Left lung (tissue), 4 donors: ENCODE measurements at regions not wholly inside any gene's neighbourhood (a gene's known extent, or its start where the extent isn't known, plus 50 kb on each side); places are given as distances from the start of the nearest gene placed in this dataset.

ENCODE experiments used
- ATAC-seq: fragments of 200-7000 bp; cut with Tn5 transposase; one replicate; pipeline ENCODE4 v1.9.1; 2020; ENCODE audit warnings: moderate library complexity
- DNase-seq, 4 donors: peaks; one replicate each; pipeline ENCODE4 v3.0.0-alpha.2; 2013 to 2020
- H3K27ac ChIP-seq, 2 donors: fragments of 200-600 bp; sonication (generic) in 1 of 2; one replicate each; pipeline versions ENCODE4 v1.5.0 to v1.8.0; 2020 to 2021
- H3K27me3 ChIP-seq, 2 donors: fragments of 200-600 bp; sonication (generic) in 1 of 2; one replicate each; pipeline versions ENCODE4 v1.5.0 to v1.8.0; 2020 to 2021
- H3K36me3 ChIP-seq, 2 donors: fragments of 200-600 bp; sonication (generic) in 1 of 2; one replicate each; pipeline versions ENCODE4 v1.5.0 to v1.8.0; 2020 to 2021
- H3K4me1 ChIP-seq, 2 donors: fragments of 200-600 bp; one replicate each; pipeline ENCODE4 v1.8.0; 2021
- H3K4me3 ChIP-seq, 2 donors: fragments of 200-600 bp; sonication (generic) in 1 of 2; one replicate each; pipeline versions ENCODE4 v1.5.0 to v1.8.0; 2020 to 2021; ENCODE audit warnings: mild to moderate bottlenecking in 1 of 2
- H3K9me3 ChIP-seq, 2 donors: fragments of 200-600 bp; sonication (generic) in 1 of 2; one replicate each; pipeline versions ENCODE4 v1.5.0 to v1.8.0; 2020 to 2021
- intact Hi-C, 2 donors: fragments of 100-400 bp; cut with DNase I; formaldehyde crosslinking; loops; one replicate each; pipeline versions ENCODE4 v1.11.2 to v1.14.2; 2022
- TF ChIP-seq, protein P1 (sequence below), 2 donors: fragments of 200-600 bp; sonication (generic) in 1 of 2; IDR thresholded peaks; one replicate each; pipeline versions ENCODE4 v1.5.0 to v1.8.0; 2021; ENCODE audit warnings: antibody characterized with exemption in 2 of 2
- donor health status: DM: no; HTN: yes; CAD: no.
- donor health status: DM: no; HTN: no; CAD: no.

DNA sequence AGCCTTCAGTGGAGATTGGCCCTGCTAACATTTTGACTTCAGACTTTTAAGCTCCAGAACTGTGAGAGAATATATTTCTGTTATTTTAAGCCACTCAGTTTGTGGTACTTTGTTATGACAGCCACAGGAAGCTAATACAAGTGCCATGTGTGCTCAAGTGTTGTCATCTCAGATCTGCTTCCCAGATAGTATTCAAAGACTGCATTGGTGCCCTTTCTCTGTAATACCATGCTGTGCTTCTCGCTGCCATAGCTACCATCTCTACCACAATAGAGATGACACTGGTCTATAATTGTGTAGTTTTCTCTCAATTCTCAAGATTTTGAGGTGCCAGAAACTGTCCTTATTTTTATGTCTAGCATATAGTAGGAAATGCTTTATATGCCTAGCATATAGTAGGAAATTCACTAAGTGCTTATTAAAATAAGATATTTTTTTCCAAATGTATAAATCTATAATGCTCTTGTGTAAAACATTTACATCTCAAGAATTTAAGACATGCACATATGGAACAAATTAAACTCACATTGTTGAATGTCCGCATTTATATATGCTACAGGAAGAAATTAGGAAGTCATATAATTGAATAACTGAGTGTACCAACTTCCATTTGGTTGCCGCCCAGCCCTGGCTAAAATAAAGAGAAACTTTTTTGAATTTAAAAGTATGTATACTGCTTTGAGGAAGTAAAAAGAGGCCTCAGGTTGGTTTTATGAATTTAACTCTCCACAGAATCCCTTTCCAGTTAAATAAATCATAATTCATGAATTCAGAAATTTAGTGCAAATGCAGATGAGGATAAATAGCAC lies 77.6 kb downstream of the TPBG start:
- no peaks in the 10 kb centered on the region for H3K9me3 ChIP-seq
- TF ChIP-seq, protein P1, sequence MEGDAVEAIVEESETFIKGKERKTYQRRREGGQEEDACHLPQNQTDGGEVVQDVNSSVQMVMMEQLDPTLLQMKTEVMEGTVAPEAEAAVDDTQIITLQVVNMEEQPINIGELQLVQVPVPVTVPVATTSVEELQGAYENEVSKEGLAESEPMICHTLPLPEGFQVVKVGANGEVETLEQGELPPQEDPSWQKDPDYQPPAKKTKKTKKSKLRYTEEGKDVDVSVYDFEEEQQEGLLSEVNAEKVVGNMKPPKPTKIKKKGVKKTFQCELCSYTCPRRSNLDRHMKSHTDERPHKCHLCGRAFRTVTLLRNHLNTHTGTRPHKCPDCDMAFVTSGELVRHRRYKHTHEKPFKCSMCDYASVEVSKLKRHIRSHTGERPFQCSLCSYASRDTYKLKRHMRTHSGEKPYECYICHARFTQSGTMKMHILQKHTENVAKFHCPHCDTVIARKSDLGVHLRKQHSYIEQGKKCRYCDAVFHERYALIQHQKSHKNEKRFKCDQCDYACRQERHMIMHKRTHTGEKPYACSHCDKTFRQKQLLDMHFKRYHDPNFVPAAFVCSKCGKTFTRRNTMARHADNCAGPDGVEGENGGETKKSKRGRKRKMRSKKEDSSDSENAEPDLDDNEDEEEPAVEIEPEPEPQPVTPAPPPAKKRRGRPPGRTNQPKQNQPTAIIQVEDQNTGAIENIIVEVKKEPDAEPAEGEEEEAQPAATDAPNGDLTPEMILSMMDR (IDR thresholded peaks at IDR 0.05): no peak
- H3K27ac ChIP-seq: no peak overlapping the region
- no peak for ATAC-seq
- no peaks in the 10 kb centered on the region for H3K27me3 ChIP-seq
- intact Hi-C loops: no loop called here
- H3K4me3 ChIP-seq: no peak overlapping the region
- no peaks in the 10 kb centered on the region for H3K4me1 ChIP-seq
- no peak for DNase-seq
- no peaks in the 10 kb centered on the region for H3K36me3 ChIP-seq

DNA sequence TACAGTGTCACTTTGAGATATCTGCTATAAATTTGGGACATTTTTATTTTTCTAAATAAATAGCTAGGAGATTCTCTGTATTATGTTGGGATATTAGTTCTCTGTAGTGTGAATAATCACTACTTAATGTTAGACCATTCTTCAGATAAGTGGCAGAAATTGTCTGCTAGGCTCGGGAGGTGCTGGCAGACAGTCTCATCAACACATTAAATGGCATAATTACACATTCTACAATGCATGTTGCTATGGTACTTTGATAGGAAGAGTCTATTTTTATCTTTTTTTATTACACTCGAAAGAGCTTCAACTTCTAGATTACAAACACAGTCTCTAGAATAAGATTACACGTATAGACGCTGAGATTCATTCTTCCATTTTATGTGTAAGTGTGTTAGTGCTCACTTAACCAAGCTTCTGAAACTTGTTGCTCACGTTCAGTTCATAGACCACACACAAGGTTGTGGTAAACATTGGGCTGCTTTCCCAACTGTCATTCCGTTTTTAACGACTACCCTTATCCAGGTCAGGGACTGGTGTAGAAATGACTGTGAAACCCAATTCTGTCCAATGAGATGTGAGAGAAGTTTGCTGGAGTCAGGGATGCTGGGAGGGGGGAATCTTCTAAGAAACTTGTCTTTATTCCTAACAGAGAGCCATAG lies 78.6 kb downstream of the TPBG start:
- Histone ChIP-seq H3K27ac (no peak overlapping the region), H3K4me1 (no peaks in the 10 kb centered on the region), H3K9me3 (no peaks in the 10 kb centered on the region), H3K27me3 (no peaks in the 10 kb centered on the region), H3K4me3 (no peak overlapping the region), H3K36me3 (no peaks in the 10 kb centered on the region)
- no peak for ATAC-seq
- intact Hi-C loops: no loop called here
- no peak for DNase-seq
- TF ChIP-seq, protein P1 (IDR thresholded peaks at IDR 0.05): no peak

DNA sequence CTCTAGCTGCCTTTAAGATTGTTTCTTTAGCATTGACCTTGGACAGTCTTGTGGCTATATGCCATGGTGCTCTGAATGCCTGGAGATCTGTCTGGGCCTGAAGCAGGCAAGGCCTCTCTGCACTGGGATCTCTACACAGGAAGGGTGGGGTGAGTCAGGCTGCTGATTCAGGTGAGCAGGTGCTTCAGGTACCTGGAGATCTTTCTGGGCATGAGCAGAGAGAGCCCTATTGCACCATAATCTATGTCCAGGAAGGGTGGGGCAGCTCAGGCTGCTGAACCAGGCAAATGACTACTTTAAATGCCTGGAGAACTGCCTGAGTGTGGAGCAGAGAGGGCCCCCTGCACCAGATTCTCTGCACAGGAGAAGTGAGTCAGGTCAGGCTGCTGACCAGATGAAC lies 94.5 kb downstream of the TPBG start:
- H3K27ac ChIP-seq: no peak overlapping the region
- H3K9me3 ChIP-seq: peaks cover 0 to 53% of the 10 kb centered on the region in 2 donors
- TF ChIP-seq, protein P1 (IDR thresholded peaks at IDR 0.05): no peak
- ATAC-seq: no peak
- intact Hi-C loops: no loop called here
- H3K4me1 ChIP-seq: no peaks in the 10 kb centered on the region
- H3K4me3 ChIP-seq: no peak overlapping the region
- H3K27me3 ChIP-seq: no peaks in the 10 kb centered on the region
- no peaks in the 10 kb centered on the region for H3K36me3 ChIP-seq
- no peak for DNase-seq

DNA sequence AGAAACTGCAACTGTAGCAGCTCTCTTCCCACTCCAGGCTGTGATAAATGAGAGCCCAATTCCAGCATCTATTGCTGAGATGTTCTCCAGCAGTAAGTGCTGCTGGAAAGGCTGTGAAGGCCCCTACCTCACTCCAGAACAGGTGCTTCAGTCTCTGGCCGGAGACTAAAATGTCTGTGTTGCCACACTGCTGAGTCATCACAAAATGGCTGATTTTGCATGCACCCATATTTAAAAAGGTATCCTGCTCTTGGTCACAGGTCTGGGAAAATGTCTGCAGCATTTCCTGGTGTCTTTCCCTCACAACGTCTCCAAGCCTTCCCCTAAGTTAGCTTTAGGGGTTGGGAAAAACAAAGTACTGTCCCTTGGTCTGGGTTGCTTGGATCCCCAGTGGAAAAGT lies 95.1 kb downstream of the TPBG start:
- DNase-seq (no peak), ATAC-seq (no peak)
- TF ChIP-seq, protein P1 (IDR thresholded peaks at IDR 0.05): no peak
- no peaks in the 10 kb centered on the region for H3K36me3 ChIP-seq
- no peaks in the 10 kb centered on the region for H3K27me3 ChIP-seq
- peaks cover 0 to 53% of the 10 kb centered on the region in 2 donors for H3K9me3 ChIP-seq
- H3K27ac ChIP-seq: no peak overlapping the region
- no peaks in the 10 kb centered on the region for H3K4me1 ChIP-seq
- H3K4me3 ChIP-seq: no peak overlapping the region
- intact Hi-C loops: no loop called here

DNA sequence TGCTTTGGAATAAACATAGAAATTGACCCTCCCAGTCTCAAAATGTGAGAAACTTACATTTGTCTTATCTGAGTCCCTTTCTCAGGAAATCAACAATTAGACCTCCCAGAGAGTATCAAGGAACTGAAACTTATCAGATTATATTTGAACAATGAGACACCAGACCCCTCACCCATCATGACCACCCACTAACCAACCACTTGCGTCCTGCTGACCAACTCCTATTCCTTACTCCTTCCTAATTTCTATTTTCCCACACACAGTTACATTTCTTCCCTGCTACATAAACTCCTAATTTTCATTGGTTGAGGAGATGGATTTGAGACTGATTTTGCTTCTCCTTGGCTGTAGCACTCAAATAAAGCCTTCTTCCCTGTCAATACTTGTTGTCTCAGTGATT lies 97.9 kb downstream of the TPBG start:
- Histone ChIP-seq H3K9me3 (peaks cover 0 to 42% of the 10 kb centered on the region in 2 donors), H3K36me3 (no peaks in the 10 kb centered on the region), H3K4me3 (no peak overlapping the region), H3K27me3 (no peaks in the 10 kb centered on the region), H3K4me1 (no peaks in the 10 kb centered on the region), H3K27ac (no peak overlapping the region)
- DNase-seq (no peak), ATAC-seq (no peak)
- intact Hi-C loops: no loop called here
- TF ChIP-seq, protein P1 (IDR thresholded peaks at IDR 0.05): no peak
